Activated CD4-positive, alpha-beta T cell treated with anti-CD3 and anti-CD28 coated beads, Interleukin-2, amount 10 ng/mL, durations not matched to agents 24 days and 14 days (primary cell): ENCODE measurements at regions not wholly inside any gene's neighbourhood (a gene's known extent, or its start where the extent isn't known, plus 50 kb on each side); places are given as distances from the start of the nearest gene placed in this dataset.

Experiments used
- DNase-seq: peaks from one replicate; pipeline ENCODE4 v3.0.0; 2022
- H3K27ac Mint-ChIP-seq: one replicate; pipeline ENCODE4 v1.8.0; 2022; ENCODE audit warnings: mild to moderate bottlenecking, mixed read lengths
- H3K27me3 Mint-ChIP-seq: one replicate; pipeline ENCODE4 v1.8.0; 2022; ENCODE audit warnings: mixed read lengths
- H3K36me3 Mint-ChIP-seq: one replicate; pipeline ENCODE4 v1.8.0; 2022; ENCODE audit warnings: low read depth, mild to moderate bottlenecking, mixed read lengths
- H3K4me1 Mint-ChIP-seq: one replicate; pipeline ENCODE4 v1.8.0; 2021; ENCODE audit warnings: mixed read lengths
- H3K4me3 Mint-ChIP-seq: one replicate; pipeline ENCODE4 v1.8.0; 2022; ENCODE audit warnings: mild to moderate bottlenecking, moderate library complexity, mixed read lengths
- H3K9me3 Mint-ChIP-seq: one replicate; pipeline ENCODE4 v1.8.0; 2021; ENCODE audit warnings: mixed read lengths
- intact Hi-C: fragments of 100-400 bp; cut with micrococcal nuclease; formaldehyde crosslinking; loops from one replicate; pipeline ENCODE4 v1.15.1; 2023

GRCh38 chr2:239564587-239564986, 163.8 kb upstream of the HDAC4 start:
- DNase-seq, result no peak
- H3K4me1 Mint-ChIP-seq, result no peaks in the 10 kb centered on the region
- H3K27me3 Mint-ChIP-seq, result peaks cover 3% of the 10 kb centered on the region
- intact Hi-C loops, result no loop called here
- H3K9me3 Mint-ChIP-seq, result no peaks in the 10 kb centered on the region
- no peaks in the 10 kb centered on the region for H3K36me3 Mint-ChIP-seq
- H3K27ac Mint-ChIP-seq, result no peak overlapping the region
- no peak overlapping the region for H3K4me3 Mint-ChIP-seq

DNA sequence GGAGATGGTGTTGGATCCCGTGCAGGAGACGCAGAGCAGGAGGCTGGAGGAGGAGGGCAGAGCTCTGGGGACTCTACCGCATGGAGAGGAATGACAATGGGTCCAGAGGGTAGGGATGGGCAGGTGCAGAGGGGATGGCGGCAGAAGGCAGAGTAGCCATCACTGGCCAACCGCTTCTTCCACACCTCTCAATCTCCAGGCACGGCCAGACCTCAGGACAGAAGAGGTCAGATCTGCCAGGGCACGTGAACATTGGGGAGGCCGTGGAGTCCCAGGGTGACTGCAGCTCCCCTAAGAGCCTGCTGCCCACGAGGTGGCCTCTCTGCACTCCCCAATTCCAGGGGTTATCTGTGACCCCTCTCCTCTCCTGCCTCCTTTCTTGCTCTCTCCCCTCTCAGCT, 162.7 kb upstream of the HDAC4 start:
- H3K36me3 Mint-ChIP-seq, result no peaks in the 10 kb centered on the region
- no peak overlapping the region for H3K27ac Mint-ChIP-seq
- H3K27me3 Mint-ChIP-seq, result peaks cover 6% of the 10 kb centered on the region
- no peaks in the 10 kb centered on the region for H3K9me3 Mint-ChIP-seq
- H3K4me3 Mint-ChIP-seq, result no peak overlapping the region
- intact Hi-C loops, result no loop called here
- DNase-seq, result no peak
- no peaks in the 10 kb centered on the region for H3K4me1 Mint-ChIP-seq

- Mint-ChIP-seq H3K27me3 (peaks cover 9% of the 10 kb centered on the region), H3K9me3 (no peaks in the 10 kb centered on the region), H3K4me3 (no peak overlapping the region), H3K36me3 (no peaks in the 10 kb centered on the region), H3K27ac (no peak overlapping the region), H3K4me1 (no peaks in the 10 kb centered on the region)
- no peak for DNase-seq
- intact Hi-C loops, result no loop called here
Measured at GRCh38 chr2:239561446-239562001, 160.7 kb upstream of the HDAC4 start.

GRCh38 chr2:239559417-239560261, 158.8 kb upstream of the HDAC4 start:
- intact Hi-C loops, result no loop called here
- Mint-ChIP-seq H3K4me3 (no peak overlapping the region), H3K27ac (no peak overlapping the region), H3K9me3 (no peaks in the 10 kb centered on the region), H3K36me3 (no peaks in the 10 kb centered on the region), H3K4me1 (no peaks in the 10 kb centered on the region), H3K27me3 (peaks cover 21% of the 10 kb centered on the region)
- no peak for DNase-seq

DNA sequence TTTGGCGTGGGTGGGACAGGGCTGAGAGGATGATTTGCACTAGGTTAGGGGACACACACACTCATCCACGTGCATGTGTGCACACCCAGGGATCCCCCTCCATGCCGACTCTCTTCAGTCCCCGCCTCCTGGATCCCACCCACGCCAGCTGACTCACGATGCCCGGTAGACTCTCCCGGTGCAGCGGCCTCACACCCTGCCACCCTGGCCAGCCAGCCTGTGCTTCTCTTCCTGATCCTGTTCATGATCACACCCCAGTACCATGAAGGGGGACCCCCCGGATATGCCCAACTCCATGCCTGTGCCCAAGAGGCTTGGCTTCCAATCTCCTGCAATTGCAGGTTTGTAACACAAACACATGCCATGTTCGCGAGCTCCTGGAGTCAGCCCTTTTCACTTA, 157.8 kb upstream of the HDAC4 start:
- Mint-ChIP-seq H3K27me3 (peaks cover 30% of the 10 kb centered on the region), H3K9me3 (no peaks in the 10 kb centered on the region), H3K4me1 (no peaks in the 10 kb centered on the region), H3K27ac (no peak overlapping the region), H3K4me3 (no peak overlapping the region), H3K36me3 (no peaks in the 10 kb centered on the region)
- intact Hi-C loops, result no loop called here
- DNase-seq, result no peak

DNA sequence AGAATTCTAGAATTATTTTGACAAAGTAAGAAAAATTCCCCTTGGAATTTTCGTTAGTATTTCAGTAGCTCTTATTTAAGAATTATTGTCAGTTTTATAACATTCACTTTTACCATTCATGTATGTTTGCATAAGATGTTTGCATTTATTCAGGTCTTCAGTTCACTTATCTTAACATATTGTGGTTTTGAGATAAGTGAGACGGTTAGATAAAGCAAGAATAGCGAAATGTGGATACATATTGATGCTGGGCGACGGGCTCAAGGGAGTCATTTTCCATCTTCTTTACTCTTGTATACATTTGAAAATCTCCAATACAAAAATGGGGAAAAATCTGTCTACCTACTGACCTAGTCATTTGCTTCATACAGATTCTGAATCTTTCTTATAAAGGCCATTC, 156.7 kb upstream of the HDAC4 start:
- H3K27me3 Mint-ChIP-seq, result peaks cover 35% of the 10 kb centered on the region
- no peak overlapping the region for H3K4me3 Mint-ChIP-seq
- H3K27ac Mint-ChIP-seq, result no peak overlapping the region
- H3K36me3 Mint-ChIP-seq, result no peaks in the 10 kb centered on the region
- DNase-seq, result no peak
- peaks cover 2% of the 10 kb centered on the region for H3K4me1 Mint-ChIP-seq
- no peaks in the 10 kb centered on the region for H3K9me3 Mint-ChIP-seq
- intact Hi-C loops, result no loop called here

- Mint-ChIP-seq H3K4me1 (peaks cover 2% of the 10 kb centered on the region), H3K27me3 (peaks cover 39% of the 10 kb centered on the region), H3K9me3 (no peaks in the 10 kb centered on the region), H3K27ac (no peak overlapping the region), H3K4me3 (no peak overlapping the region), H3K36me3 (no peaks in the 10 kb centered on the region)
- intact Hi-C loops, result no loop called here
- DNase-seq, result no peak
Measured at GRCh38 chr2:239555571-239555905, 154.7 kb upstream of the HDAC4 start.

DNA sequence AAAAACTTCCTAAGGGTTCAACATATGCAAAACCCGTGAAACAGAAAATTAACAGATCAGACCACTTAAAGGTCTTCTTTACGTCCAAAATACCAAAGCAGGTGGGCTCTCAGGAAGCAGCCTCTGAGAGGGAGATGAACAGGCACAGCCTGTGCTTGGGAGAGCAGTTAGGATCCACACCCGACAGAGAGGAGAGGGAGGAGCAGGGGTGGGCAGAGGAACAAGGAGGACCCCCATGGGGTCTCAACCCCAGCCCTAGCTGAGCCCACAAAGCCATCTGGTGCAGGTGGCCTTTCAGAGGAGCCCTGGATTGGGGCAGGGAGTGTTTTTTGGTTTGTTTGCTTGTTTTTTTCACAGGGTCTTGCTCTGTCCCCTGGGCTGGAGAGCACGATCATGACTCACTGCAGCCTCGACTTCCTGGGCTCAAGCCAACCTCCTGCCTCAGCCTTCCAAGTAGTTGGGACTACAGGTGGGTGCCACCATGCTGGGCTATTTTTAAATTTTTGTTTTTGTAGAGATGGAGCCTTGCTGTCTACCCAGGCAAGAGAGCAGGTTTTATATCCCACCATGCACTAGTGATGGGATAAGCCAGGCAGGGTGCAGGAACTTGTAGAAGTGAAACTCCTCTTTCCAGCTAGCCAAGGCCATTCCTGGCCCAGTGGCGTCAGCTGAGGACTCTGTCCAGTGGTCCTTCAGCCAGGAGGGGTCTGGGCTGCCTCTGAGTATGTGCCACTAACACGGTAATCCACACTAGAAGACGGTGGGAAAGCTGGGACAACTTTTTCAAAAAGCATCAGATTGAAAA, 154.1 kb upstream of the HDAC4 start:
- DNase-seq, result no peak

GRCh38 chr2:239553376-239554000, 152.7 kb upstream of the HDAC4 start:
- H3K27me3 Mint-ChIP-seq, result peaks cover 42% of the 10 kb centered on the region
- no peaks in the 10 kb centered on the region for H3K36me3 Mint-ChIP-seq
- H3K4me1 Mint-ChIP-seq, result peaks cover 9% of the 10 kb centered on the region
- no peaks in the 10 kb centered on the region for H3K9me3 Mint-ChIP-seq
- DNase-seq, result no peak
- no peak overlapping the region for H3K4me3 Mint-ChIP-seq
- intact Hi-C loops, result no loop called here
- no peak overlapping the region for H3K27ac Mint-ChIP-seq

More for the DNA sequence above, 154.1 kb upstream of the HDAC4 start:
- Mint-ChIP-seq H3K27me3 (peaks cover 39% of the 10 kb centered on the region), H3K36me3 (no peaks in the 10 kb centered on the region), H3K4me3 (no peak overlapping the region), H3K4me1 (peaks cover 2% of the 10 kb centered on the region), H3K27ac (no peak overlapping the region), H3K9me3 (no peaks in the 10 kb centered on the region)
- intact Hi-C loops, result no loop called here

GRCh38 chr2:239552213-239552926, 151.6 kb upstream of the HDAC4 start:
- Mint-ChIP-seq H3K27me3 (peaks cover 42% of the 10 kb centered on the region), H3K4me3 (no peak overlapping the region), H3K36me3 (no peaks in the 10 kb centered on the region), H3K9me3 (no peaks in the 10 kb centered on the region), H3K4me1 (peaks cover 17% of the 10 kb centered on the region), H3K27ac (no peak overlapping the region)
- intact Hi-C loops, result no loop called here
- no peak for DNase-seq

DNA sequence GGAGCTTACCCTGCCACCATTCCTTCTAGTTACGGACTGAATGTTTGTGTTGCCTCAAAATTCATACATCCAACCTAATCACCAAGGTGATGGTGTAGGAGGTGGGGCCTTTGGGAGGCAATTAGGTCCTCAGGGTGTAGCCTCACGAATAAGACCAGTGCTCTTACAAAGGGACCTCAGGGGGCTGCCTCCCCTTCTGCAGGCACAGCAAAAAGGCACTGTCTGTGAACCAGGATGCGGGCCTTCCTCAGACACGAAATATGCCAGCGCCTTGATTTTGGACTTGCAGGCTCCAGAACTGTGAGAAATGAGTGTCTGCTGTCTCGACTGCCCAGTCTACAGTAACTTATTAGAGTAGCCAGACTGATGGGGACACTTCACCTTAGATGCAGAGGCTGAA, 150.4 kb upstream of the HDAC4 start:
- Mint-ChIP-seq H3K4me1 (peaks cover 17% of the 10 kb centered on the region), H3K4me3 (no peak overlapping the region), H3K27me3 (peaks cover 35% of the 10 kb centered on the region), H3K9me3 (no peaks in the 10 kb centered on the region), H3K36me3 (no peaks in the 10 kb centered on the region), H3K27ac (no peak overlapping the region)
- DNase-seq, result no peak
- intact Hi-C loops, result no loop called here

DNA sequence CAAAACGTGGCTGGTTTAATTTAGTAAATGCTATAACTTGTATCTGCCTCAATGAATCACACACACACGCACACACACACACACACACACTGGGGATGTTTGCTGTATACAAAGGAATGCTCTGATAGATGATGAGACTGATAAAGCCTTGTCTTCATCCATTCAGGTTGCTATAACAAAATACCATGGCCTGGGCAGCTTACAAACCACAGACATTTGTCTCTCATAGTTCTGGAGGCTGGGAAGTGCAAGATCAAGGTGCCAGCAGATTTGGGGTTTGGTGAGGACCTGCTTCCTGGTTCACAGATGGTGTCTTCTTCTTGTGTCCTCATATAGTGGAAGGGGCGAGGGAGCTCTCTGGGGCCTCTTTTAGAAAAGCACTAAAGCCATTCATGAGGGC, 149.5 kb upstream of the HDAC4 start:
- Mint-ChIP-seq H3K36me3 (no peaks in the 10 kb centered on the region), H3K4me3 (no peak overlapping the region), H3K4me1 (peaks cover 24% of the 10 kb centered on the region), H3K27ac (no peak overlapping the region), H3K27me3 (peaks cover 28% of the 10 kb centered on the region), H3K9me3 (peaks cover 5% of the 10 kb centered on the region)
- DNase-seq, result no peak
- intact Hi-C loops, result no loop called here

DNA sequence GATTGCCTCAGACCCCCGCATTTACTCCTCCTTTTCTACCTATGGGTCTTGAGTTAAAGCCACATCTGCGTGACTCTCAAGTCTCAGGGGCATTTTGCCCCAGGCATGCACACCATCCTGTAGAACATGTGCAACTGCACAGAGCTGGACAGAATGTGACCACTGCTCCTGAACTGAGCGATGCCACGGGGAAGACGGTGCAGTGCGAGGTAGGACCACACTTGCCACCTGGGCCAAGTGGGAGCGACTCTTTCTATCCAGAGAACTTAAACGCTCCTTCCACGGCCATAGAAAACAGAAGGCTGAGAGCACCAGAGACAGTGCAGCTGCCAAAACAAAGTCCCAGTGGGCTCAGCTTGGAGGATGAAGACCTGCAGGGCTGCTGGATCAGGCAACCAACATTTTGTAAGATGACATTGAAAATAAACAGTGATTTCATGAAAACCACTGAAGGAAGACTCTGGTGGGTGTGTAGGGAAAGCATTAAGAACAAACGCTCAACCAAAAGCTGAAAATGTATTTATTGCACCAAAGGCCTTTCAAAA, 149.0 kb upstream of the HDAC4 start:
- H3K36me3 Mint-ChIP-seq, result no peaks in the 10 kb centered on the region
- intact Hi-C loops, result no loop called here
- H3K4me3 Mint-ChIP-seq, result no peak overlapping the region
- no peak for DNase-seq
- peaks cover 9% of the 10 kb centered on the region for H3K9me3 Mint-ChIP-seq
- no peak overlapping the region for H3K27ac Mint-ChIP-seq
- H3K4me1 Mint-ChIP-seq, result peaks cover 30% of the 10 kb centered on the region
- peaks cover 28% of the 10 kb centered on the region for H3K27me3 Mint-ChIP-seq
